GM19468 (cell line): ENCODE measurements at regions not wholly inside any gene's neighbourhood (a gene's known extent, or its start where the extent isn't known, plus 50 kb on each side); places are given as distances from the start of the nearest gene placed in this dataset.

Source experiments
- ATAC-seq: cut with Tn5 transposase; IDR thresholded peaks from one replicate; pipeline ENCODE4 v1.9.1; 2021; ENCODE audit warnings: mild to moderate bottlenecking, moderate library complexity, moderate number of reproducible peaks; ENCODE audit not compliant: unreplicated experiment; ENCODE audit errors: extremely low read depth

DNA sequence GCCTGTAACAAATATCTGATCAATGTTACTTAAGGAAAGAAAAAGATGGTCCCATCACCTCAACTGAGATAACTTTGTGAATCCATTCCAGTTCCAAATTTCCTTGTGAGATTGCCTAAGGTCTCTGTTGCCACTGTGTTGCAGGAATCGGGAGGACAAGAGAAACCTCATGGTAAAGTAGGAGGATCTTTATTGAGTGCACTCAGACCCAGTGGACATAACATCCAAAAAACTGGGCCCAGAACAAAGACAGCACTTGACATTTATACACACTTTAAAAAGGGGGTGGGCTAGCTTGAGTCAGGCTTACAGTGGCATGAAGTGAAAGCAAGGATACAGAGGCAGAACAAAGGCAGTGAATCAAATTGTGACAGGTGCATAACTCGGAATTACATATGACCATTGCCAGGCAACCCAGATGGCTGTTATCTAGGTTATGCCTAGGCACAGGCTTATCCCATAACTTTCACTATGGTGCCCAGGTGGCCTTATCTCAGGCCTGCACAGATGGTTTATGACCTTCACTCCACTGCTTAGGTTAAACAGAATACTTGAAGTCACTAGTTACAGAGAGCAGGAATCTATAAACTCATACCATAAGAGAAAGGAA, 459.4 kb upstream of the PCDH20 start:
- no peak for ATAC-seq

DNA sequence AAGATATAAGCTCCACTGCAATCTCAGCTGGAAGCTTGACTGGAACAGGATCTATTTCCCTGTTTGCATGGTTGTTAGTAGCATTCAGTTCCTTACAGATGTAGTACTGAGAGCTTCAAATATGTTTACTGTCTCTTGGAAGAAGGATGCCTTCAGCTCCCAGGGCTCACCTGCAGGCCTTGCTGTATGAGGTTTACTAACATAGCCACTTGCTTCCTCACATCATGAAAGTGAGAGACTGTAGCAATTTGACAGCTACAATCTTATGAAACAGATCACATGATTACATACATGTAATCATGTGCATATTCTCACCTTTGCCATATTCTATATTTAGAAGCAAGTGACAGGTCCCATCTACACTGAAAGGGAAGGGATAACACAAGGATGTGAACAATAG, 458.1 kb upstream of the PCDH20 start:
- no peak for ATAC-seq

DNA sequence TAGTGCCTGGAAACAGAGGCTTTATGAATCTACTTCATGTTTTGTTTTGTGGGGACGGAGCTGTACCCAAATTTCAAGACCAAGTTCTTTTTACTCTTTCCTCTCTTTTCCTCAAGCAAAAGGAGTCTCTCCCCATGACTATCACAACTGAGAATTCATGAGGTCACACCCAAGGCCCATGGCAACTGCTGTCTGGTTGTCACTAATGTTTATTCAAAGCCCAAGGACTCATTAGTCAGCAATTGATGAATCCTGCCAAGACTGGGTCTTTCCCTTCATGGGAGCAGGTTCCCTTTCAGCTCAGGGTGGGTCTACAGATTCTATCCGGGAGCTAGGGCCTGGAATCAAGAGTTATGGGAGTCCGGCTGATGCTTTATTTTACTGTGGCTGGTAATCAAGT, 441.5 kb upstream of the PCDH20 start:
- ATAC-seq, result no peak

DNA sequence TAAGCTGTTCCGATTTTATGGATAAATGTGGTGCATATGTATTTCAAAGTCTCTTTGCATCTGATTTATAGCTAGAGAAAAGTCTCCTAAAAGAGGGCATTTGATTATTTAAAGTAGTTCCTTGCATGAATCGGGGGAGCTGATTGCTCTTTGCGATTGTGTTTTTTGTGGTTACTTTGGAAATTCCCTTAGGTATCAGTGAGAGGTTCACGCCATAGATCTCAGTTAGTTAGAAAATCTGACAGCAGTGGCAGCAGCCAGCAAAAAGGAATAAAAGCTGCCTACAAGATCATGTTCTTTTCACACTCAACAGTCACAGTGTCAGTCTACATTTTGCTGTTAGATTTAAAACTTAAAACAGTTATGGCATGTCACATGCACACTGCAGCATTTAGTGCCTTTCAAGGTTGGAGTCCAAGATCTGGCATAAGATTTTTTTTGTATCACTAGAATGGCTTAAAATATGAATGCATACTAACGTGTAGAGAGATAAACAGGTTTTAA, 436.5 kb upstream of the PCDH20 start:
- ATAC-seq, result no peak

DNA sequence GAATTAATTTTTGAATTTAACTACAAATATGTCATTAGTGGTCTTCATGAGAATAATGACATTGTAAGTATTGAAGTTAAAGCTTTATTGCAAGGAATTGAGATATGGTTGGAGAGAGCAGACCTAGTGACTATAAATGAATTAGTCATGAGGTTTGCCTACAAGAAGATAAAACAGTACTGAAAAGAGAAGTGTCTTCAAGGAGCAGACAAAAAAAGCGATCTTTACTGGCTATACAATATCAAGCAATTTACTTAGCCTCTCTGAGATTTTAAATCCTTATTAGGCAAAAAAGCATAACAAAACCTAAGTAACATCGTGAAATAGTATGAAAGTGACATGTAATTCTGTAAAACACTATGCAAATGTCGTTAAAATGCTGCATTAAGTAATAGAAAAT, 435.1 kb upstream of the PCDH20 start:
- no peak for ATAC-seq

DNA sequence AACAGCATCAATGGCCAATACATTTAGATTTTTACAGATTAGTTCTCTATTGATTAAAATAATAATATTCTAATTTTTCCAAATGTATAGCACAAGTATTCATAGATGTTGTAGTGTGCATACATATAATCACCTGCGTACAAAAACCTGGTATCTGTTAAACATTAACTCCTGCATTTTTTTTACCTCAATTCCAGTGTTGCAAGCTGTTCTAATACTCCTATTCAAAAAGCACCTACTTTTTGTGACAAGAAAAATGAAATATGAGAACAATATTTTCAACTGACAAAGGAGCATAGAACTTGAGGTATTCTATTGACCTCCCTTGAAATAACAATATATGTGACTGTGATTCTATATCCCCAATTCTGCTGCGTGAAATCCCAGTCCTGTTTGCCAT, 422.9 kb upstream of the PCDH20 start:
- no peak for ATAC-seq

DNA sequence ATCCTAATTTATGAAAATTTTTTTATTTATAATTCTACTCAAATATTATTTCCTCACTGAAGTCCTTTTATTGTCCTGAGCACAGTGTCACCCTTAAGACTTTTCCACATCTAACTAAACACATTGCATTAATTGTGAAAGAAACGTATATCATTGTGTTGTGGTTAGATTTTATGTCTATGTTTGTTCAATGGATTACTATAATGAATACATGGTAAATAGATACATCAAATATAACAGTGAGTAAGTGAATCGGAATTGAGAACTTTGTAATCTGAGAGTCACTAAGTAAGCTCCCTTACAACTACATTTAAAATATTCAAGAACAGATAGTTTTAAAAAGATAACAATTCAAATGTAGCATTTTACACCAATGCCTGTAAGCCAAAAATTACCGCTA, 417.6 kb upstream of the PCDH20 start:
- no peak for ATAC-seq

DNA sequence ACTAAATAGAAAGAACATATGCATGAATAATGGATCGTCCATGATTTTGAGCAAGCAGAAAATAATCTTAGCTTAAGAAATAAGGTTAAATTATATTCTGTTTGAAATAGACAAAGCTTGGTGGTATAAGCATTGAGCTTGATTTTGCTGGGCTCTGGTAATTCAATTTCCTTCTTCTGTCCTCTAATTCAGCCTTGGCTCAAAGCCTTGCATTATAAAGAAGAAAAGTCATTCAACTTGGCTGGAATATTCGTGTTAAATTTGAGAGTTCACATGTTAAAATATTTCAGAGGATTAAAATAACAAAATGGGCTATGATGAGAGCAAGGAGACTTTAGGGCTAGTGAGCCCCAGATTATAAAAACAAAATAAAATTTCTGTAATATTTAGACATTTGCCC, 415.4 kb upstream of the PCDH20 start:
- ATAC-seq, result no peak

GRCh38 chr13:61830475-61830874, 414.8 kb upstream of the PCDH20 start:
- no peak for ATAC-seq

DNA sequence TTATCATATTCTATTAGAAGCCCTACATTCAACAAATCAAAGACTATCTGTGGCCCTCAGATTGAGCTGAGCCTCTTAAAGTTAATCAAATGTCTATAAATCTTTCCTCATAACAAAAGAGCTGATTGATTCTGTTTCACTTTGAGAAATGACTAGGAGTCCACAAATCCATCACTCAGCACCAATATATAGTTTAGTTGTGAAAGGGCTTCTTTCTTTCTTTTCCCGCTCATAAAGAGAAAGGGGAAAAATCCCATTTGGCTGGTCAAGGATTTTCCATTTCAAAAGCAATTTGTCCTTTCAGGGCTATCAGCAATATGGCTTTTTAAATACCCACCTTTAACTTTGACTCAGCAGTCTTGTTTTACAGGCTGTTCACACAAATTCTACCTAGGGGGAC, 408.5 kb upstream of the PCDH20 start:
- no peak for ATAC-seq

DNA sequence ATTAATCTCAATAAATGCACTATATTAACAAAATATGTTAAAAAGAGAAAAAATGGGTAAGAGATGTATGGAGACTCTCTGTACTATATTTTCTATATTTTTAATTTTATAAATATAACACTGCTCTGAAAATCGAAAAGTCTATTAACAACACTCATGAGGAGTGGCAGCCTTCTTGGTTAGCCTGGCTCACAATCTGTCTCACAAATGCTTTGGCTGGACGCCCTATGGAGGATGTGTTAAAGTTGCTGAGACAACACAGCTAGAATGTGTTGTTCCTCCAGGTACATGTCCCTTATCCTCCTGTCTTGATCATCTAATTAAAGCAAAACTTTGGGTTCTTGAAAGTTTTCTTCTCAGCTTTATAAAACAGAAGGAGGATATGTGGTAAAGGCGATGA, 396.6 kb upstream of the PCDH20 start:
- no peak for ATAC-seq

DNA sequence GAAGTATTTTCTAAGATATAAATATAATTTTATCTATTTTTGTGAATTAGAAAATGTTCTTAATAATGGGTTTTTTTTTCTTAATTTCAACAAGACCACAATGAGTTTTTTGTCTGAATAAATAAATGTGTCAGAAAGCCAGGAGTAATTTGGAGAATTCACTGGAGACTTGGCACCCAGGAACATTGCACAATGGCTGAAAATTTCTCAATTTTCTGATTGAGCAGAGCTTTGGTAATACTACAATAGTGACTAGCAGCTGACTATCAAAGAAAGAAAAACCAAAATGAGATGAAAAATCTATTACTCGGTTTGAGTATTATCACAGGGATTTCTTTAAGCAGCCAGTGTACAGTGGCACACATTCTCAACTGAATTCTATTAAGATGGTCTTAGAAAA, 394.4 kb upstream of the PCDH20 start:
- ATAC-seq, result no peak

DNA sequence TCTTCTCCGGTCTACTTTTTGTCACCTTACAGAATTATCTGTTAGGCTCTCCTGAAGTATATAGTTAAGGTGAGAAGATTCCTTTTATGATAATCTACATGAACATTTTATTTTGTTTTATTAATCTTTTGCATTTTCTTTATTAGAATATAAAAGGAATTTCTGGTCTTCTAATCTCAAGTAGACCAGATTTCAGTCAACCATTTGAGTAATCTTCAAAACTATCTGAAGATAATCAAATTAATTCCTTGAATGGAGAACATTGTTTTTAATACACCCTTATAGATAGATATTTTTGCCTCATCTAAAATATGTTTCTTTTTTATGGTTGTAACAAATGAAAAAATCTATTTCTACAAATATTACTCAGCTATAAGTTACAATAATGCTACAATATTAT, 381.7 kb upstream of the PCDH20 start:
- no peak for ATAC-seq

- no peak for ATAC-seq
Observed at GRCh38 chr13:61795580-61795979, 379.9 kb upstream of the PCDH20 start.

DNA sequence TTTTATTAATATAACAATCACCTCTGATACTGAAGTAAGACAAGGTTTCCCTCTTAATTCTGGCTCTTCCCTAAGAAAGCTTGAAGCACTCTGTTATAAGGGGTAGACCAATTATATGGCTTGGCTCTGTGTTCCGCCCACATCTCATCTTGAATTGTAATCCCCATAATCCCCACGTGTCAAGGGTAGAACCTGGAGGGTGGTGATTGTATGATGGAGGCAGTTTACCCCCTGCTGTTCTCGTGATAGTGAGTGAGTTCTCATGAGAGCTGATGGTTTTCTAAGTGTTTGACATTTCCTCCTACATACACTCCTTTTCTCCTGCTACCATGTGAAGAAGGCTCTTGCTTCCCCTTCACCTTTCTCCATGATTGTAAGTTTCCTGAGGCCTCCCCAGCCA, 363.8 kb upstream of the PCDH20 start:
- ATAC-seq, result no peak

DNA sequence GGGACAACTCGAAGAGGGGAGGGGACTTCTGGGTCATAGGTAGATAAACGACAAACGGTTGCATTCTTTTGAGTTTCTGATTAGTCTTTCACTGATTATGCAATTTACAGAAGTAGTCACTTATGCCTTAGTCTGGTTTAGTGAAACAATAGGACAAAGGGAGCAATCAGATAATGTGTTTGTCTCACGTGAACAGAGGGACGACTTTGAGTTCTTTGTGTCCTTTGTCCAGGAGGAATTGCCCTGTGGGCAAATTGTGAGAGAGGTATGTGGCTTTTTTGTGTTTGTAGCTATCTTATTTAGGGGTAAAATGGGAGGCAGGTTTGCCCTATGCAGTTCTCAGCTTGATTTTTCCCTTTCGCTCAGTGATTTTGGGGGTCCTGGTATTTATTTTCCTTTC, 362.9 kb upstream of the PCDH20 start:
- no peak for ATAC-seq

- no peak for ATAC-seq
Observed at GRCh38 chr13:61777899-61778298, 362.2 kb upstream of the PCDH20 start.

DNA sequence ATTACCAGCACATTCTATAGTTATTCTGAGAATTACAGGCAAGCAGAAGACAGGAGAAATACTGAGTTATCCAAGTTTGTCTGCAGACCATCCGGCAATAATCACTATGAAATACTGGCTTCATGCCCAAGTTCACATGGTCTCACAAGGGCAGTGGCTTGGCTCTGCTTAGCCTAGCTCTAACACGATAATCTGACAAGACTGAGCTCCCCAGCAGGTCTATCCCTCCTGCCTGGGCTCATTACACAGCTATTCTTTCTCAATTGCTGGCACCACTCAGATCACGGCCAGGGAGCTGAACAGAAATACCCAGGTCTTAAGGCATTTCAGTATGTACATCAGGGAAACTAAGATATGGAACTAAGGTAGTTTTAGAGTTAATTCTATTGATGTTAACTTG, 361.6 kb upstream of the PCDH20 start:
- ATAC-seq, result no peak

- ATAC-seq, result no peak
Observed at GRCh38 chr13:61774903-61775302, 359.3 kb upstream of the PCDH20 start.

DNA sequence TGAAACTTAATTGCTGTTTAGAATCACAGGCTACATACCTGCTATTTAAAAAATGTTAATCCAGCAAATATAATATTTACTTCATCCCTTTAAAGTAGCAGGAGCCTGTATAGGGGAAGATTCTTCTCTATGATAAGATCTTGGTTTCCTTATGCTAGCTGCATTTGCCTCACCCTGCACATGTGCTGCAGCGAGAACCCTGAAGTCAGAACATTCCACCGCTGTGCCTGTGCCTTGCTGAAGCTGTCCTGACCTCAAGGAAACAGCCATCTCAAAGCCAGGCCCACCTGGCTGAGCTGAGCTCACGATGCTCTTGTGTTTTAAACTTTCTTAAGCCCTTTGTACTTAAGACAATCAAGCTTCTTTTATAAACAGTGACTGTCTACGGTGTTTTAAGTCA, 355.0 kb upstream of the PCDH20 start:
- no peak for ATAC-seq

DNA sequence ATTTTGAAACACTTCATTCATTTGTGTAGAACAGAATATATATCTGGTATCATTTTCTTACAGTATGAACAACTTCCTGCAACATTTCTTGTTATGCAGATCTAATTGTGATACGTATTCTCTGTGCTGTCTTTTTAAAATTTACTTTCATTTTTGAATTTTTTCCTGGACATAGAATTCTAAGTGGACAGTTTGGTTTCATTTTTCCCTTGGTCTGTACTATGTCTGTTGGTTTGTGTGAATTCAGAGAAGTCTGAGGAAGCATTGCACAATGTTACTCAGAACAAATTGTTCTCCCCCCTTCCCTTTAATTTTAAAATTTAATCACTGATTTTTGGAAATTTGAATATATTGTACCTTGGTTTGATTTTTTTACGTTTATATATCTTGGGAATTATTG, 352.5 kb upstream of the PCDH20 start:
- no peak for ATAC-seq

DNA sequence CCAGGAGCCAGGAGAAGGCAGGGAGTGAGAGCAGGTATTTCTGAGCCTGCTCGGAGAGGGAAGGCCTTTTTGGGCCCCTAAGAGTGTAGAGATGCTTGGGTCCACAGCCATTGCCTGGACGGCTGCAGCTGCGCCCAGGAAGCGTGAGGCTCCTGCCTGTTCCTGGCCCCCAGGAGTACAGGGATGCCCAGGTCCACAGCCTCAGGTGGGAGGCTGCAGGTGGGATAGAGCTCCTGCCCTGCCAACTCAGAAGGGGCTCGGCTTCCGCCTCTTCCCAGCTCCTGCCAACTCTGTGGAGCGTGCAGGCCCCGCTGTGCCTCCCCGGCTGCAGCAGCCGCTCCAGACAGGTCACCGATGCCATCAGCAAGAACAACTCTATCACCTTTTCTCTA, 351.0 kb upstream of the PCDH20 start:
- no peak for ATAC-seq
